C4-2B (cell line): ENCODE measurements at regions not wholly inside any gene's neighbourhood (a gene's known extent, or its start where the extent isn't known, plus 50 kb on each side); places are given as distances from the start of the nearest gene placed in this dataset.

Experiments used
- CTCF ChIP-seq: fragments of 450-650 bp; conservative IDR thresholded peaks from 2 replicates; pipeline ENCODE4 v1.5.1; 2017; ENCODE audit warnings: mild to moderate bottlenecking
- ZFX ChIP-seq: fragments of 450-650 bp; IDR thresholded peaks from 2 replicates; pipeline ENCODE4 v1.6.1; 2017

- TF ChIP-seq CTCF (no peak), ZFX (no peak)
These were observed 664.8 kb downstream of the STK39 start for GRCh38 chr2:167582619-167583018.
